Mucosa of descending colon (tissue), 3 donors: ENCODE measurements at regions not wholly inside any gene's neighbourhood (a gene's known extent, or its start where the extent isn't known, plus 50 kb on each side); places are given as distances from the start of the nearest gene placed in this dataset.

Experiments used
- ATAC-seq: fragments of 200-7000 bp; cut with Tn5 transposase; one replicate; pipeline ENCODE4 v1.9.1; 2020; ENCODE audit warnings: mild to moderate bottlenecking, moderate library complexity
- DNase-seq, 3 donors: peaks; one replicate each; pipeline ENCODE4 v3.0.0-alpha.2; 2020
- H3K36me3 ChIP-seq: fragments of 200-600 bp; one replicate; pipeline ENCODE4 v1.8.0; 2021; ENCODE audit warnings: low read depth, mild to moderate bottlenecking
- H3K4me1 ChIP-seq: fragments of 200-600 bp; one replicate; pipeline ENCODE4 v1.8.0; 2021; ENCODE audit warnings: low read depth, mild to moderate bottlenecking
- H3K4me3 ChIP-seq: fragments of 200-600 bp; one replicate; pipeline ENCODE4 v1.8.0; 2021; ENCODE audit warnings: mild to moderate bottlenecking
- H3K9me3 ChIP-seq: fragments of 200-600 bp; one replicate; pipeline ENCODE4 v1.8.0; 2021; ENCODE audit warnings: mild to moderate bottlenecking
- CTCF ChIP-seq: fragments of 200-600 bp; IDR thresholded peaks from one replicate; pipeline ENCODE4 v1.8.0; 2022; ENCODE audit warnings: antibody characterized with exemption, mild to moderate bottlenecking
- intact Hi-C, 2 donors: fragments of 100-400 bp; cut with DNase I in 1 of 2; cut with micrococcal nuclease in 1 of 2; formaldehyde crosslinking; loops; one replicate each; pipeline versions ENCODE4 v1.11.0 to v1.11.1; 2022; cut with DNase I, micrococcal nuclease
- donor health status: DM: no; HTN: no; CAD: no; lungs with moderate emphysema.
- donor health status: DM: no; HTN: no; CAD: no.
- donor health status: DM: no; HTN: yes; CAD: no.

GRCh38 chr15:94653071-94653470 is 421.7 kb downstream of the MCTP2 start:
- DNase-seq: no peak
- intact Hi-C loops: no loop called here
- ATAC-seq: no peak
- no peak overlapping the region for H3K4me3 ChIP-seq
- no peak for TF ChIP-seq CTCF
- H3K36me3 ChIP-seq: no peaks in the 10 kb centered on the region
- H3K4me1 ChIP-seq: no peaks in the 10 kb centered on the region
- no peaks in the 10 kb centered on the region for H3K9me3 ChIP-seq

DNA sequence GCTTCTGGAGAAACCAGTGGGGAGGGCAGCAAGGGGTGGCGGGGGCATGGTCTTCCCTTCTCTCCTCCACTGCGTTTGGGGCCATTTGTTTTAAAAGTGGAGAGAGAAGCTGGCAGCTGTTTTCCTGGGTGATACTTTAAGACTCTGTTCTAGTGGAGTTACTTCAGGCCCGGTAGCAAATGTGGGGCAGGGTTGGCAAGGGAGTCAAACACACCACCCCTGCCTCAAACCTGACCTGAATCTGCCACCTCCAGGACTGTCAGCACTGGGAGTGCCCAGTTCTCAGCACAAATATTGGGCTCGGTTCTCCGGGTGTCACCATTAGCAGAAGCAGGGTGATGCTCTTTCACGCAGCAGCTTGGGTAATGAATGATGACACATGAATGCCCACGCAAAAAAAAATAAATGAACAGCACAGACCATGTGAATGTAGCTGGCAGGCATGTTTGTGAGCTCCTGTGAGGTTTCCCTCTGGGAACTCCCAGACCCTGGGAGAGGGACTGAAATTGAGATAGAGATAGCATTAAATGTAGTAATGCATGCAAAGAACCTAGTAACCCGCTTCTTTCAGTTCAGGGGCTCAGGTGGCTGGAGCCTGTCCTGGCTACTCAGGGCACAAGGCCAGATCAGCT is 424.0 kb downstream of the MCTP2 start:
- no peaks in the 10 kb centered on the region for H3K9me3 ChIP-seq
- no peaks in the 10 kb centered on the region for H3K36me3 ChIP-seq
- ATAC-seq (no peak), DNase-seq (no peak)
- H3K4me3 ChIP-seq: no peak overlapping the region
- no peak for TF ChIP-seq CTCF
- intact Hi-C loops: no loop called here
- H3K4me1 ChIP-seq: no peaks in the 10 kb centered on the region

- no peaks in the 10 kb centered on the region for H3K36me3 ChIP-seq
- no peaks in the 10 kb centered on the region for H3K9me3 ChIP-seq
- TF ChIP-seq CTCF: no peak
- ATAC-seq: no peak
- H3K4me3 ChIP-seq: no peak overlapping the region
- no peaks in the 10 kb centered on the region for H3K4me1 ChIP-seq
- intact Hi-C loops: no loop called here
- no peak for DNase-seq
Observed at GRCh38 chr15:94665676-94666441, 434.5 kb downstream of the MCTP2 start.

DNA sequence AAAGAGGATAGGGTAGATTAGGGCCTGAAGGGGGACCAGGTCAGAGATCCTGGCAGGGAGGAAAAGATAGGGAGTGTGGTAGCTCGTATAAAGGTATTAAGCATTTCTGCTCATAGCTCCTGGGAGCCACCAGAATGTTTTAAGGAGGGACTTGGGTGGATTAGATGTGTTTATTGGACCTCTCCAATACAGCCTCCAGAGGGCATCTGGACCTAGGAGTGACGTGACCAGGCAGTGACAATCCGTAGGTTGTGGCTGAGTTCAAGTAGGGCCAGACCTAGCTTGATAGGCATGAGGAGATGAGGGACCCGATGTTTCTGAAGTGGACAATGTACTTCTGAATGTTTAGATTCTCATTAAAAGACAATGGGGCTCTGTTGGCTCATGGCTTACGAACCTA is 435.2 kb downstream of the MCTP2 start:
- Histone ChIP-seq H3K36me3 (no peaks in the 10 kb centered on the region), H3K4me1 (no peaks in the 10 kb centered on the region), H3K4me3 (no peak overlapping the region), H3K9me3 (no peaks in the 10 kb centered on the region)
- TF ChIP-seq CTCF: no peak
- DNase-seq (no peak), ATAC-seq (no peak)
- intact Hi-C loops: no loop called here

GRCh38 chr15:94667109-94667508 is 435.7 kb downstream of the MCTP2 start:
- DNase-seq (no peak), ATAC-seq (no peak)
- H3K4me3 ChIP-seq: no peak overlapping the region
- no peaks in the 10 kb centered on the region for H3K9me3 ChIP-seq
- no peaks in the 10 kb centered on the region for H3K36me3 ChIP-seq
- intact Hi-C loops: no loop called here
- TF ChIP-seq CTCF: no peak
- no peaks in the 10 kb centered on the region for H3K4me1 ChIP-seq
